Endothelial cell of umbilical vein (primary cell): ENCODE measurements at regions not wholly inside any gene's neighbourhood (a gene's known extent, or its start where the extent isn't known, plus 50 kb on each side); places are given as distances from the start of the nearest gene placed in this dataset.

Experiments
- BruUV-seq: library from RNA; stranded (reverse); fragments of 400-500 nt; replicated peaks from 2 replicates; lab custom pipeline; 2021; lab: Mats Ljungman, UMichigan
- CTCF ChIA-PET: fragments of 300-600, 350-600 bp; sonication (Branson Sonifier 250); formaldehyde crosslinking; loops from one replicate; lab custom pipeline; 2021; ENCODE audit warnings: antibody characterized with exemption, inconsistent platforms; lab: Charles Lee
- POLR2A ChIA-PET: fragments of 300-600, 350-600 bp; sonication (Branson Sonifier 250); formaldehyde crosslinking; loops from one replicate; lab custom pipeline; 2021; ENCODE audit warnings: antibody characterized with exemption, inconsistent platforms; lab: Charles Lee
- DNase-seq: peaks from one replicate; pipeline ENCODE4 v3.0.0-alpha.2; 2011; ENCODE audit warnings: low read depth, low spot score
- FAIRE-seq: peaks from 2 replicates; lab custom pipeline; 2011; peaks lifted over from hg19 to GRCh38; lab: Jason Lieb, UNC
- H2AFZ ChIP-seq: 2 replicates; pipeline ENCODE4 v1.6.0; 2012; ENCODE audit warnings: low read depth, low read length, control low read depth, inconsistent platforms
- H3K27ac ChIP-seq: 2 replicates; pipeline ENCODE4 v1.5.1; 2011; ENCODE audit warnings: low read depth, mild to moderate bottlenecking, control low read depth, low read length, moderate library complexity; ENCODE audit not compliant: insufficient read depth
- H3K27me3 ChIP-seq, 2 experiments: 2 replicates each; pipeline versions ENCODE4 v1.6.0 to v1.6.1; 2011; ENCODE audit warnings: low read length in 2 of 2, mixed read lengths in 1 of 2; ENCODE audit not compliant: control insufficient read depth in 2 of 2, insufficient read depth in 2 of 2
- H3K36me3 ChIP-seq, 2 experiments: 2 replicates in 1 of 2; 3 replicates in 1 of 2; pipeline ENCODE4 v1.5.1; 2011; ENCODE audit warnings: low read length in 2 of 2, mild to moderate bottlenecking in 1 of 2, moderate library complexity in 1 of 2; ENCODE audit not compliant: control insufficient read depth in 2 of 2, insufficient read depth in 2 of 2; ENCODE audit errors: extremely low read depth in 1 of 2
- H3K4me1 ChIP-seq: 3 replicates; pipeline ENCODE4 v1.5.1; 2011; ENCODE audit warnings: mild to moderate bottlenecking, low read length; ENCODE audit not compliant: control insufficient read depth, insufficient read depth; ENCODE audit errors: extremely low read depth
- H3K4me2 ChIP-seq: 2 replicates; pipeline ENCODE4 v1.6.1; 2011; ENCODE audit warnings: low read length, control low read depth, mixed read lengths; ENCODE audit not compliant: insufficient read depth
- H3K4me3 ChIP-seq, 3 experiments: fragments of 200-600 bp in 1 of 3; sonication (generic), shearing (Covaris generic) in 1 of 3; replicated peaks in 1 of 3; 2 replicates each; pipeline ENCODE4 v1.5.1; 2011 to 2016; ENCODE audit warnings: control low read depth in 3 of 3, low read length in 3 of 3, mild to moderate bottlenecking in 2 of 3, inconsistent platforms in 1 of 3, low read depth in 1 of 3, moderate library complexity in 1 of 3; ENCODE audit not compliant: insufficient read depth in 1 of 3
- H3K79me2 ChIP-seq: 2 replicates; pipeline ENCODE4 v1.6.0; 2012; ENCODE audit warnings: low read length, inconsistent platforms; ENCODE audit not compliant: control insufficient read depth, insufficient read depth
- H3K9ac ChIP-seq: replicated peaks from 2 replicates; pipeline ENCODE3; 2011; ENCODE audit warnings: low read length, control low read depth; ENCODE audit not compliant: insufficient read depth; ENCODE audit errors: extremely low read depth
- H3K9me1 ChIP-seq: replicated peaks from 3 replicates; pipeline ENCODE4 v1.6.0; 2011; ENCODE audit warnings: mild to moderate bottlenecking, low read length; ENCODE audit not compliant: control insufficient read depth, insufficient read depth; ENCODE audit errors: extremely low read depth
- H3K9me3 ChIP-seq: replicated peaks from 2 replicates; pipeline ENCODE4 v1.5.1; 2012; ENCODE audit warnings: low read length, inconsistent platforms; ENCODE audit not compliant: control insufficient read depth, insufficient read depth
- H4K20me1 ChIP-seq: replicated peaks from 2 replicates; pipeline ENCODE3; 2011; ENCODE audit warnings: mild to moderate bottlenecking, low read length; ENCODE audit not compliant: control insufficient read depth, insufficient read depth; ENCODE audit errors: extremely low read depth
- FOS ChIP-seq: IDR thresholded peaks from 2 replicates; pipeline ENCODE4 v1.6.1; 2011; ENCODE audit warnings: mild to moderate bottlenecking, low read length, moderate library complexity, borderline replicate concordance; ENCODE audit not compliant: insufficient read depth
- GATA2 ChIP-seq: IDR thresholded peaks from 2 replicates; pipeline ENCODE4 v1.7.0; 2011; ENCODE audit warnings: low read depth, mild to moderate bottlenecking, moderate library complexity, mixed read lengths, low read length; ENCODE audit not compliant: insufficient read length, insufficient read depth
- MYC ChIP-seq: IDR thresholded peaks from one replicate; pipeline ENCODE4 v1.6.1; 2011; ENCODE audit warnings: mild to moderate bottlenecking, low read depth, low read length
- POLR2A ChIP-seq: IDR thresholded peaks from 2 replicates; pipeline ENCODE4 v1.6.1; 2012; ENCODE audit warnings: low read depth, mild to moderate bottlenecking, control low read depth, low read length
- dilution Hi-C: fragments of 300-500 bp; cut with MboI; formaldehyde crosslinking; loops from one replicate; pipeline ENCODE4 v1.15.0; 2019; ENCODE audit warnings: low sequenced_read_pairs; ENCODE audit not compliant: extremely low pct_ligation_motif_present
- intact Hi-C: fragments of 100-400 bp; cut with micrococcal nuclease; formaldehyde crosslinking; loops from one replicate; pipeline ENCODE4 v1.10.0; 2022
- TF ChIP-seq, protein P1 (sequence below), 2 donors: IDR thresholded peaks; 1 replicate in 1 of 2; 2 replicates in 1 of 2; pipeline ENCODE4 v1.5.1; 2011; ENCODE audit warnings: low read length in 2 of 2, mild to moderate bottlenecking in 2 of 2, moderate library complexity in 2 of 2, control low read depth in 1 of 2, inconsistent platforms in 1 of 2, low read depth in 1 of 2; ENCODE audit not compliant: insufficient read depth in 1 of 2; ENCODE audit errors: extremely low read depth in 1 of 2

GRCh38 chr15:94671858-94672532, 440.6 kb downstream of the MCTP2 start:
- TF ChIP-seq, protein P1, sequence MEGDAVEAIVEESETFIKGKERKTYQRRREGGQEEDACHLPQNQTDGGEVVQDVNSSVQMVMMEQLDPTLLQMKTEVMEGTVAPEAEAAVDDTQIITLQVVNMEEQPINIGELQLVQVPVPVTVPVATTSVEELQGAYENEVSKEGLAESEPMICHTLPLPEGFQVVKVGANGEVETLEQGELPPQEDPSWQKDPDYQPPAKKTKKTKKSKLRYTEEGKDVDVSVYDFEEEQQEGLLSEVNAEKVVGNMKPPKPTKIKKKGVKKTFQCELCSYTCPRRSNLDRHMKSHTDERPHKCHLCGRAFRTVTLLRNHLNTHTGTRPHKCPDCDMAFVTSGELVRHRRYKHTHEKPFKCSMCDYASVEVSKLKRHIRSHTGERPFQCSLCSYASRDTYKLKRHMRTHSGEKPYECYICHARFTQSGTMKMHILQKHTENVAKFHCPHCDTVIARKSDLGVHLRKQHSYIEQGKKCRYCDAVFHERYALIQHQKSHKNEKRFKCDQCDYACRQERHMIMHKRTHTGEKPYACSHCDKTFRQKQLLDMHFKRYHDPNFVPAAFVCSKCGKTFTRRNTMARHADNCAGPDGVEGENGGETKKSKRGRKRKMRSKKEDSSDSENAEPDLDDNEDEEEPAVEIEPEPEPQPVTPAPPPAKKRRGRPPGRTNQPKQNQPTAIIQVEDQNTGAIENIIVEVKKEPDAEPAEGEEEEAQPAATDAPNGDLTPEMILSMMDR (IDR thresholded peaks at IDR 0.05; ENCODE audit: extremely low read depth in 1 of 2, insufficient read depth in 1 of 2, low read depth in 1 of 2, low read length in 2 of 2): peak; percentile 14 to 57
- no peak for TF ChIP-seq MYC
- TF ChIP-seq GATA2: peak; percentile 18
- intact Hi-C loops: loop anchor here (1.0 to 10.0 kb wide), 13 partner anchors 29 to 1913 kb away; no protein-coding TSS in a partner anchor
- Histone ChIP-seq H3K79me2 (no peaks in the 10 kb centered on the region), H2AFZ (peak overlapping the region; percentile 72), H3K4me1 (peaks cover 40% of the 10 kb centered on the region), H3K9me1 (no peaks in the 10 kb centered on the region), H3K9ac (peak overlapping the region; percentile 31), H3K36me3 (no peaks in the 10 kb centered on the region), H3K27ac (peak overlapping the region; percentile 72), H3K4me2 (peak overlapping the region; percentile 7), H3K4me3 (no peak overlapping the region), H3K9me3 (no peaks in the 10 kb centered on the region), H4K20me1 (no peaks in the 10 kb centered on the region), H3K27me3 (no peaks in the 10 kb centered on the region)
- ChIA-PET CTCF (interaction anchor here (0.6 to 9.7 kb wide), 44 partner anchors 12 to 1913 kb away, joined by 3 to 198 read pairs (median 4); no protein-coding TSS in a partner anchor), POLR2A (interaction anchor here (0.5 to 1.7 kb wide), 7 partner anchors 33 to 1649 kb away, joined by 3 to 12 read pairs (median 3); no protein-coding TSS in a partner anchor)
- TSS peak; percentile 21 for BruUV-seq
- FAIRE-seq: peak; percentile 89
- peak; percentile 94 for DNase-seq
- dilution Hi-C loops: loop anchor here (25.0 kb wide), 1 partner anchor 260 kb away; no protein-coding TSS in a partner anchor

DNA sequence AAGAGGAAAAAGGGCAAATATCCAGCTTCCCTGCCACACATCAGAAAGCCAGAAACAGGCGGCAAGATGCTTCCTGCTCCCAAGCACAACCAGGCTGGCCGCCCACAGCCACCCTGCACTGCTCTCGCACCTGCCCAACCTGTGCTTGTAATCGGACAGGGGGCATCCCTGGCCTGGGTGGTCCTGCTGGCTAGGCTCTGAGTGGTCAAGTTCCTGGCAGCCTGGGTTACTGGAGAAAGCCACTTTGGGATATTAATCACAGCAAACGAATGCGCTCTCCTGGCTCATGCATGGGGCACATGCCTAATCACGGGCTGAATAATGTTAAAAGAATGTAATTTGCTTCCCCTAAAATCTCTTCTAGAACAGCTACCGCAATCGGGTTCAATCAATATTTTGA, 442.4 kb downstream of the MCTP2 start:
- ChIA-PET CTCF (interaction anchor here (1.0 to 1.5 kb wide), 4 partner anchors 10 to 299 kb away, joined by 3 to 4 read pairs (median 4); no protein-coding TSS in a partner anchor), POLR2A (no interaction called here)
- Histone ChIP-seq H3K27ac (peak overlapping the region; percentile 40), H3K9me1 (no peaks in the 10 kb centered on the region), H3K4me3 (no peak overlapping the region), H4K20me1 (no peaks in the 10 kb centered on the region), H3K4me2 (no peak overlapping the region), H3K4me1 (peaks cover 43% of the 10 kb centered on the region), H3K36me3 (no peaks in the 10 kb centered on the region), H3K27me3 (no peaks in the 10 kb centered on the region), H3K9me3 (no peaks in the 10 kb centered on the region), H3K9ac (no peak overlapping the region), H2AFZ (no peak overlapping the region), H3K79me2 (no peaks in the 10 kb centered on the region)
- dilution Hi-C loops: loop anchor here (25.0 kb wide), 1 partner anchor 262 kb away; no protein-coding TSS in a partner anchor
- DNase-seq (peak; percentile 30), FAIRE-seq (no peak)
- no TSS peak for BruUV-seq
- TF ChIP-seq FOS (no peak), MYC (no peak), GATA2 (peak; percentile 8), POLR2A (no peak)
- intact Hi-C loops: loop anchor here (5.0 to 10.0 kb wide), 5 partner anchors 118 to 1371 kb away; no protein-coding TSS in a partner anchor
